Smooth muscle cell (in vitro differentiated cells): ENCODE measurements at regions not wholly inside any gene's neighbourhood (a gene's known extent, or its start where the extent isn't known, plus 50 kb on each side); places are given as distances from the start of the nearest gene placed in this dataset.

ENCODE experiments used
- DNase-seq: peaks from one replicate; lab custom pipeline; 2025; ENCODE audit not compliant: unreplicated experiment; lab: John Stamatoyannopoulos, UW
- H2AFZ ChIP-seq: fragments of 200-600 bp; sonication (generic); 2 replicates; pipeline ENCODE4 v1.6.0; 2016; ENCODE audit warnings: antibody characterized with exemption, low read depth, mild to moderate bottlenecking
- H3F3A ChIP-seq: fragments of 200-600 bp; sonication (generic); 2 replicates; pipeline ENCODE4 v1.6.0; 2017; ENCODE audit warnings: antibody characterized with exemption, low read depth
- H3K27ac ChIP-seq: fragments of 200-600 bp; sonication (generic); 2 replicates; pipeline ENCODE4 v1.5.1; 2016; ENCODE audit warnings: low read depth, mild to moderate bottlenecking
- H3K27me3 ChIP-seq: fragments of 200-600 bp; sonication (generic); 2 replicates; pipeline ENCODE4 v1.6.1; 2016; ENCODE audit warnings: low read depth, mild to moderate bottlenecking
- H3K36me3 ChIP-seq: fragments of 200-600 bp; sonication (generic); 2 replicates; pipeline ENCODE4 v1.5.1; 2016; ENCODE audit warnings: low read depth
- H3K4me1 ChIP-seq: fragments of 200-600 bp; sonication (generic); 2 replicates; pipeline ENCODE4 v1.5.1; 2016; ENCODE audit warnings: low read depth
- H3K4me2 ChIP-seq: fragments of 200-600 bp; sonication (generic); 2 replicates; pipeline ENCODE4 v1.6.0; 2016; ENCODE audit warnings: mild to moderate bottlenecking
- H3K4me3 ChIP-seq: fragments of 200-600 bp; sonication (generic); 2 replicates; pipeline ENCODE4 v1.5.1; 2016; ENCODE audit warnings: mild to moderate bottlenecking
- H3K79me2 ChIP-seq: fragments of 200-600 bp; sonication (generic); 2 replicates; pipeline ENCODE4 v1.6.0; 2016; ENCODE audit warnings: low read depth, mild to moderate bottlenecking
- H3K9ac ChIP-seq: fragments of 200-600 bp; sonication (generic); 2 replicates; pipeline ENCODE4 v1.6.0; 2016; ENCODE audit warnings: low read depth
- H3K9me3 ChIP-seq: fragments of 200-600 bp; sonication (generic); replicated peaks from 2 replicates; pipeline ENCODE4 v1.5.1; 2016; ENCODE audit warnings: low read depth
- H4K20me1 ChIP-seq: fragments of 200-600 bp; sonication (generic); 2 replicates; pipeline ENCODE4 v1.6.0; 2016; ENCODE audit warnings: low read depth
- WGBS: methylation state at CpG from one replicate; pipeline ENCODE4 v1.1.7; 2016; ENCODE audit warnings: low lambda C conversion rate; 5-methylcytosine and 5-hydroxymethylcytosine counted together
- TF ChIP-seq, protein P1 (sequence below): fragments of 200-600 bp; sonication (generic); IDR thresholded peaks from 2 replicates; pipeline ENCODE4 v1.5.1; 2017; ENCODE audit warnings: borderline replicate concordance, mild to moderate bottlenecking, antibody characterized with exemption; ENCODE audit not compliant: insufficient read depth, poor library complexity, severe bottlenecking

DNA sequence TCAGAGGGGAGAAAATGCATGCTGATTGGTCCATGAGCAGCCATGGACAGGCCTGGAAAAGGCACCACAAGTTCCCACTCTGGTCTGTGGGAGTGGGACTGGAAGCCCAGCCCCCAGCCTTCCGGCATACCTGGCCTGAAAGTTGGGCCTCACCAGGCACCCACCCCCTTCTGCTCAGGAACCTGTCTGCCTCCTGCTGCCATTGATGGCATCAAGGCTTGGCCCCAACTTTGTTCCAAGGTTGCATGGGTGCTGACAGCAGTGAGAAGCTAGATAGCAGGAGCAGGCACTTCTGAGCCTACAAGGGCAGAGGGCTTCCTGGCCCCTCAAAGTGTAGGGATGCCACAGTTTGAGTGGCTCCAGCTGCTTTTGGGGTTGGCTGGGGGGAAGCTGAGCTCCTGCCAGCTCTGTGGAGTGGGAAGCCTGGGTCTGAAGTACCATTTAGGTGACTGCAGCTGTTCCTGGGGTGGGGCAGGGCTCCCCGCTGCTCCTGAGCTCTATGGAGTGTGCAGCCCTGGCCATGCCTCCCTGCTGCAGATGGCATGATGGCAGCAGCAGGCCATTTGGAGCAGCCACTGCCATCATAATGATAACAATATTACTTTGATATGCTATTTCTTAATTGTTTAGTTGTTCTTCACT, 1054.1 kb upstream of the GBE1 start:
- Histone ChIP-seq H3K36me3 (no peaks in the 10 kb centered on the region), H3K9ac (no peak overlapping the region), H3K4me1 (no peaks in the 10 kb centered on the region), H3K9me3 (no peaks in the 10 kb centered on the region), H4K20me1 (no peaks in the 10 kb centered on the region), H3K79me2 (no peaks in the 10 kb centered on the region), H3K4me2 (no peak overlapping the region), H3K27ac (no peak overlapping the region), H3F3A (no peaks in the 10 kb centered on the region), H3K27me3 (no peaks in the 10 kb centered on the region), H2AFZ (no peak overlapping the region), H3K4me3 (no peak overlapping the region)
- 97% methylated on average over 2 of the region's 2 CpGs for WGBS
- no peak for DNase-seq
- TF ChIP-seq, protein P1, sequence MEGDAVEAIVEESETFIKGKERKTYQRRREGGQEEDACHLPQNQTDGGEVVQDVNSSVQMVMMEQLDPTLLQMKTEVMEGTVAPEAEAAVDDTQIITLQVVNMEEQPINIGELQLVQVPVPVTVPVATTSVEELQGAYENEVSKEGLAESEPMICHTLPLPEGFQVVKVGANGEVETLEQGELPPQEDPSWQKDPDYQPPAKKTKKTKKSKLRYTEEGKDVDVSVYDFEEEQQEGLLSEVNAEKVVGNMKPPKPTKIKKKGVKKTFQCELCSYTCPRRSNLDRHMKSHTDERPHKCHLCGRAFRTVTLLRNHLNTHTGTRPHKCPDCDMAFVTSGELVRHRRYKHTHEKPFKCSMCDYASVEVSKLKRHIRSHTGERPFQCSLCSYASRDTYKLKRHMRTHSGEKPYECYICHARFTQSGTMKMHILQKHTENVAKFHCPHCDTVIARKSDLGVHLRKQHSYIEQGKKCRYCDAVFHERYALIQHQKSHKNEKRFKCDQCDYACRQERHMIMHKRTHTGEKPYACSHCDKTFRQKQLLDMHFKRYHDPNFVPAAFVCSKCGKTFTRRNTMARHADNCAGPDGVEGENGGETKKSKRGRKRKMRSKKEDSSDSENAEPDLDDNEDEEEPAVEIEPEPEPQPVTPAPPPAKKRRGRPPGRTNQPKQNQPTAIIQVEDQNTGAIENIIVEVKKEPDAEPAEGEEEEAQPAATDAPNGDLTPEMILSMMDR: no peak

DNA sequence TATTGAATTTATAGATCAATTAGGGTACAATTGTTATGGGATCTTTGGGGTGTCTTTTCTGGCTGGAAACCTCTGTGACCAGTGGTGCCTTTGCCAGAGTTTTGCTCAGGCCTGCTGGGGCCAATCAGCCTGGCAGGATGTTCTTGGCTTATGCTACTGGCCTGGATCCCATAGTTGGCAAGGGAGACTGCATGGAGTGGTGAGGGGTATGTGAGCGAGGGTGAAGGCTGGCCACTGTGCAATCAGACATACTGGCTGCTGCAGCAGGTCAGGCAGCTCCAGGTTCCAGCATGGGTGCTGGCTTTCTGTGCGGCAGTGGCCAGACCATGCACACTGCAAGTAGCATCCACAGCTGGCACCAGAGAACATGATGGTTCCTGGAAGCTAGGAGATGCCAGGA, 1053.2 kb upstream of the GBE1 start:
- Histone ChIP-seq H4K20me1 (no peaks in the 10 kb centered on the region), H3K9ac (no peak overlapping the region)

DNA sequence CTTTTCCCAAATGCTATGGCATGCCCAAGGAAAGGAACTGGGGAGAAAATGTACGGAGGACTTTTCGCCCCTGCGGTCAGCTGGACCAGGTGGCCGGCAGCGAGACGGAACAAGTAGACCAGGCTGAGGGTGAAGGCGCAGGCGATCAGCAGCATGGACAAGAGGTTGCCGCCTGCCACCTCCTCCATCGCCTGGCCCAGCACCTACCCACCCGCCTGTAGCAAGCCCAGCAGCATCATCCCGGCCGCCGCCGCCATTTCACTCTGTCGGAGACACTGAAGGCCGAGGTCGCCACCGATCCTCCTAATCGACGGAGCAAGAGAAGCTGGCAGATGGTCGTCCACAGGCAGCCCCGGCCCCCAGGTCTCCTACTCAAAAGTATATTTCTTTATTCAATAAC, 1046.3 kb upstream of the GBE1 start:
- no peaks in the 10 kb centered on the region for H3K79me2 ChIP-seq
- H3K9ac ChIP-seq: no peak overlapping the region
- no peak overlapping the region for H2AFZ ChIP-seq
- no peaks in the 10 kb centered on the region for H4K20me1 ChIP-seq
- no peaks in the 10 kb centered on the region for H3K36me3 ChIP-seq
- H3K4me3 ChIP-seq: no peak overlapping the region
- TF ChIP-seq, protein P1: no peak
- no peaks in the 10 kb centered on the region for H3K9me3 ChIP-seq
- no peak overlapping the region for H3K27ac ChIP-seq
- H3K4me2 ChIP-seq: no peak overlapping the region
- WGBS: 95% methylated on average over 23 of the region's 23 CpGs
- no peaks in the 10 kb centered on the region for H3K4me1 ChIP-seq
- H3K27me3 ChIP-seq: no peaks in the 10 kb centered on the region
- no peak for DNase-seq
- no peaks in the 10 kb centered on the region for H3F3A ChIP-seq

More for the DNA sequence above, 1053.2 kb upstream of the GBE1 start:
- H3K9me3 ChIP-seq: no peaks in the 10 kb centered on the region
- no peaks in the 10 kb centered on the region for H3K79me2 ChIP-seq
- TF ChIP-seq, protein P1: no peak
- H3K4me1 ChIP-seq: no peaks in the 10 kb centered on the region
- H3K4me2 ChIP-seq: no peak overlapping the region
- no peaks in the 10 kb centered on the region for H3K27me3 ChIP-seq
- WGBS: 94% methylated on average over 2 of the region's 2 CpGs
- no peak overlapping the region for H3K4me3 ChIP-seq
- no peaks in the 10 kb centered on the region for H3K36me3 ChIP-seq
- no peak overlapping the region for H2AFZ ChIP-seq
- H3K27ac ChIP-seq: no peak overlapping the region
- H3F3A ChIP-seq: no peaks in the 10 kb centered on the region
- no peak for DNase-seq

DNA sequence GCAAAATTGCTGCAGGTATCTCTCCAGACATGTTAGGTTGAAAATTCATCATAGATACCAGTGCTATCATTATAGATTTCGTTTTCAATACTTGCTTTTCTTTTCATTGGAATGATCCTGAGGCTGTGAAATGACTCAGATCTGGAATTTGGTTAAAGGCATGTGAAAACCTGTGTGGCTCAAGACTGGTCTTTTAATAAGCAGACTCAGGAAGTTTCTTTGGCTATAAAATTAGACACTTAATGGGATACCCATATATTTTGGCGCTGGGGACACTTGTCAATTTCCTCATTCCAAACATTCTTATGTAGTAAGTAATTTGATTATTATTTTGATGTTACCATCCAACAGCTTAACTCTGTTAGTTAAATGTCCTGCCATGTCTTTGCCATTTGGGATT, 1041.1 kb upstream of the GBE1 start:
- H2AFZ ChIP-seq: no peak overlapping the region
- no peak for DNase-seq
- H3K27me3 ChIP-seq: no peaks in the 10 kb centered on the region
- TF ChIP-seq, protein P1: no peak
- no peaks in the 10 kb centered on the region for H3K9me3 ChIP-seq
- H3K4me1 ChIP-seq: no peaks in the 10 kb centered on the region
- H3K9ac ChIP-seq: no peak overlapping the region
- WGBS: 54% methylated on average over 2 of the region's 2 CpGs
- H3K79me2 ChIP-seq: no peaks in the 10 kb centered on the region
- no peak overlapping the region for H3K27ac ChIP-seq
- H3K36me3 ChIP-seq: no peaks in the 10 kb centered on the region
- H4K20me1 ChIP-seq: no peaks in the 10 kb centered on the region
- H3F3A ChIP-seq: no peaks in the 10 kb centered on the region
- no peak overlapping the region for H3K4me3 ChIP-seq
- H3K4me2 ChIP-seq: no peak overlapping the region
